ENCODE measurements at regions not wholly inside any gene's neighbourhood (a gene's known extent, or its start where the extent isn't known, plus 50 kb on each side); places are given as distances from the start of the nearest gene placed in this dataset.

GRCh38 chr5:28066856-28067255, 1028.5 kb upstream of the CDH9 start:
- FAIRE-seq (no peak), DNase-seq (ENCODE audit: low read depth, low spot score) (no peak)
- ChIA-PET CTCF (no interaction called here), POLR2A (no interaction called here)
- Histone ChIP-seq H3K36me3 (ENCODE audit: control insufficient read depth in 2 of 2, extremely low read depth in 1 of 2, insufficient read depth in 2 of 2, low read length in 2 of 2) (no peaks in the 10 kb centered on the region), H3K4me3 (replicated peaks in 1 of 3; ENCODE audit: insufficient read depth in 1 of 3, low read depth in 1 of 3, low read length in 3 of 3) (no peak overlapping the region), H3K9me3 (replicated peaks; ENCODE audit: control insufficient read depth, insufficient read depth, low read length) (no peaks in the 10 kb centered on the region), H3K27ac (ENCODE audit: insufficient read depth, low read depth, low read length) (no peak overlapping the region), H3K4me1 (ENCODE audit: control insufficient read depth, extremely low read depth, insufficient read depth, low read length) (no peaks in the 10 kb centered on the region), H2AFZ (ENCODE audit: low read depth, low read length) (no peak overlapping the region), H3K79me2 (ENCODE audit: control insufficient read depth, insufficient read depth, low read length) (no peaks in the 10 kb centered on the region), H4K20me1 (replicated peaks; ENCODE audit: control insufficient read depth, extremely low read depth, insufficient read depth, low read length) (no peaks in the 10 kb centered on the region), H3K4me2 (ENCODE audit: insufficient read depth, low read length) (no peak overlapping the region), H3K9ac (replicated peaks; ENCODE audit: extremely low read depth, insufficient read depth, low read length) (no peak overlapping the region), H3K27me3 (ENCODE audit: control insufficient read depth in 2 of 2, insufficient read depth in 2 of 2, low read length in 2 of 2) (no peaks in the 10 kb centered on the region), H3K9me1 (replicated peaks; ENCODE audit: control insufficient read depth, extremely low read depth, insufficient read depth, low read length) (no peaks in the 10 kb centered on the region)
- intact Hi-C loops (cut with micrococcal nuclease) (no loop called here), dilution Hi-C loops (cut with MboI; ENCODE audit: extremely low pct_ligation_motif_present, low sequenced_read_pairs) (no loop called here)
- no TSS peak for BruUV-seq (replicated peaks)
- TF ChIP-seq POLR2AphosphoS5 (IDR thresholded peaks at IDR 0.05; ENCODE audit: insufficient read depth, low read depth, low read length) = no peak
- TF ChIP-seq POLR2A (IDR thresholded peaks at IDR 0.05; ENCODE audit: low read depth, low read length) = no peak
- no peak for TF ChIP-seq MAX (IDR thresholded peaks at IDR 0.05; ENCODE audit: insufficient read depth, insufficient read length)

GRCh38 chr5:28065656-28066055, 1027.3 kb upstream of the CDH9 start:
- Histone ChIP-seq H3K4me1 (ENCODE audit: control insufficient read depth, extremely low read depth, insufficient read depth, low read length) (no peaks in the 10 kb centered on the region), H2AFZ (ENCODE audit: low read depth, low read length) (no peak overlapping the region), H3K9me1 (replicated peaks; ENCODE audit: control insufficient read depth, extremely low read depth, insufficient read depth, low read length) (no peaks in the 10 kb centered on the region), H3K36me3 (ENCODE audit: control insufficient read depth in 2 of 2, extremely low read depth in 1 of 2, insufficient read depth in 2 of 2, low read length in 2 of 2) (no peaks in the 10 kb centered on the region), H3K27me3 (ENCODE audit: control insufficient read depth in 2 of 2, insufficient read depth in 2 of 2, low read length in 2 of 2) (no peaks in the 10 kb centered on the region), H3K4me2 (ENCODE audit: insufficient read depth, low read length) (no peak overlapping the region), H3K9ac (replicated peaks; ENCODE audit: extremely low read depth, insufficient read depth, low read length) (no peak overlapping the region), H3K27ac (ENCODE audit: insufficient read depth, low read depth, low read length) (no peak overlapping the region), H3K79me2 (ENCODE audit: control insufficient read depth, insufficient read depth, low read length) (no peaks in the 10 kb centered on the region), H3K9me3 (replicated peaks; ENCODE audit: control insufficient read depth, insufficient read depth, low read length) (no peaks in the 10 kb centered on the region), H3K4me3 (replicated peaks in 1 of 3; ENCODE audit: insufficient read depth in 1 of 3, low read depth in 1 of 3, low read length in 3 of 3) (no peak overlapping the region), H4K20me1 (replicated peaks; ENCODE audit: control insufficient read depth, extremely low read depth, insufficient read depth, low read length) (no peaks in the 10 kb centered on the region)
- ChIA-PET CTCF (no interaction called here), POLR2A (no interaction called here)
- DNase-seq (ENCODE audit: low read depth, low spot score) = no peak
- no TSS peak for BruUV-seq (replicated peaks)
- dilution Hi-C loops (cut with MboI; ENCODE audit: extremely low pct_ligation_motif_present, low sequenced_read_pairs) = no loop called here
- FAIRE-seq = no peak
- intact Hi-C loops (cut with micrococcal nuclease) = no loop called here
- no peak for TF ChIP-seq POLR2AphosphoS5 (IDR thresholded peaks at IDR 0.05; ENCODE audit: insufficient read depth, low read depth, low read length)
- TF ChIP-seq POLR2A (IDR thresholded peaks at IDR 0.05; ENCODE audit: low read depth, low read length) = no peak
- no peak for TF ChIP-seq JUN (IDR thresholded peaks at IDR 0.05; ENCODE audit: borderline replicate concordance, insufficient read depth, insufficient read length, low read depth)
- no peak for TF ChIP-seq CTCF (IDR thresholded peaks at IDR 0.05; ENCODE audit: extremely low read depth in 1 of 2, insufficient read depth in 1 of 2, low read depth in 1 of 2, low read length in 2 of 2)

Data from endothelial cell of umbilical vein (primary cell).